ENCODE measurements at regions not wholly inside any gene's neighbourhood (a gene's known extent, or its start where the extent isn't known, plus 50 kb on each side); places are given as distances from the start of the nearest gene placed in this dataset.

GRCh38 chr21:14691914-14692313, 145.8 kb upstream of the SAMSN1 start:
- Histone ChIP-seq H3K4me3 (ENCODE audit: low read length) (no peak overlapping the region), H3K9me3 (ENCODE audit: insufficient read depth, low read depth, low read length) (no peaks in the 10 kb centered on the region), H3K36me3 (ENCODE audit: insufficient read depth, low read length) (no peaks in the 10 kb centered on the region), H3K27ac (ENCODE audit: low read depth, low read length) (no peak overlapping the region), H3K27me3 (ENCODE audit: insufficient read depth, low read length) (no peaks in the 10 kb centered on the region), H3K4me1 (ENCODE audit: insufficient read depth, low read length) (no peaks in the 10 kb centered on the region), H3K9ac (ENCODE audit: low read depth, low read length) (no peak overlapping the region)
- 95% methylated on average over 5 of the region's 5 CpGs for WGBS

GRCh38 chr21:14690886-14691285, 144.8 kb upstream of the SAMSN1 start:
- H3K9ac ChIP-seq (ENCODE audit: low read depth, low read length) = no peak overlapping the region
- H3K9me3 ChIP-seq (ENCODE audit: insufficient read depth, low read depth, low read length) = no peaks in the 10 kb centered on the region
- no peak overlapping the region for H3K27ac ChIP-seq (ENCODE audit: low read depth, low read length)
- no peak overlapping the region for H3K4me3 ChIP-seq (ENCODE audit: low read length)
- H3K27me3 ChIP-seq (ENCODE audit: insufficient read depth, low read length) = no peaks in the 10 kb centered on the region
- H3K4me1 ChIP-seq (ENCODE audit: insufficient read depth, low read length) = no peaks in the 10 kb centered on the region
- 96% methylated on average over 2 of the region's 2 CpGs for WGBS
- no peaks in the 10 kb centered on the region for H3K36me3 ChIP-seq (ENCODE audit: insufficient read depth, low read length)

- over 99% methylated on average over 3 of the region's 3 CpGs for WGBS
- Histone ChIP-seq H3K9me3 (ENCODE audit: insufficient read depth, low read depth, low read length) (no peaks in the 10 kb centered on the region), H3K4me1 (ENCODE audit: insufficient read depth, low read length) (no peaks in the 10 kb centered on the region), H3K27me3 (ENCODE audit: insufficient read depth, low read length) (no peaks in the 10 kb centered on the region), H3K9ac (ENCODE audit: low read depth, low read length) (no peak overlapping the region), H3K4me3 (ENCODE audit: low read length) (no peak overlapping the region), H3K27ac (ENCODE audit: low read depth, low read length) (no peak overlapping the region), H3K36me3 (ENCODE audit: insufficient read depth, low read length) (no peaks in the 10 kb centered on the region)
Observed at GRCh38 chr21:14688936-14689335, 142.8 kb upstream of the SAMSN1 start.

- Histone ChIP-seq H3K27me3 (ENCODE audit: insufficient read depth, low read length) (no peaks in the 10 kb centered on the region), H3K27ac (ENCODE audit: low read depth, low read length) (no peak overlapping the region), H3K36me3 (ENCODE audit: insufficient read depth, low read length) (no peaks in the 10 kb centered on the region), H3K4me3 (ENCODE audit: low read length) (no peak overlapping the region), H3K9ac (ENCODE audit: low read depth, low read length) (no peak overlapping the region), H3K4me1 (ENCODE audit: insufficient read depth, low read length) (no peaks in the 10 kb centered on the region), H3K9me3 (ENCODE audit: insufficient read depth, low read depth, low read length) (no peaks in the 10 kb centered on the region)
- 99% methylated on average over 3 of the region's 3 CpGs for WGBS
Observed at GRCh38 chr21:14688412-14688811, 142.3 kb upstream of the SAMSN1 start.

- Histone ChIP-seq H3K36me3 (ENCODE audit: insufficient read depth, low read length) (no peaks in the 10 kb centered on the region), H3K4me3 (ENCODE audit: low read length) (no peak overlapping the region), H3K4me1 (ENCODE audit: insufficient read depth, low read length) (no peaks in the 10 kb centered on the region), H3K27ac (ENCODE audit: low read depth, low read length) (no peak overlapping the region), H3K9me3 (ENCODE audit: insufficient read depth, low read depth, low read length) (no peaks in the 10 kb centered on the region), H3K27me3 (ENCODE audit: insufficient read depth, low read length) (no peaks in the 10 kb centered on the region), H3K9ac (ENCODE audit: low read depth, low read length) (no peak overlapping the region)
Observed at GRCh38 chr21:14687268-14687625, 141.1 kb upstream of the SAMSN1 start.

- no peak overlapping the region for H3K27ac ChIP-seq (ENCODE audit: low read depth, low read length)
- 94% methylated on average over 6 of the region's 8 CpGs for WGBS
- H3K4me1 ChIP-seq (ENCODE audit: insufficient read depth, low read length) = no peaks in the 10 kb centered on the region
- H3K4me3 ChIP-seq (ENCODE audit: low read length) = no peak overlapping the region
- H3K27me3 ChIP-seq (ENCODE audit: insufficient read depth, low read length) = no peaks in the 10 kb centered on the region
- no peaks in the 10 kb centered on the region for H3K36me3 ChIP-seq (ENCODE audit: insufficient read depth, low read length)
- H3K9me3 ChIP-seq (ENCODE audit: insufficient read depth, low read depth, low read length) = no peaks in the 10 kb centered on the region
- no peak overlapping the region for H3K9ac ChIP-seq (ENCODE audit: low read depth, low read length)
Observed at GRCh38 chr21:14686466-14687267, 140.6 kb upstream of the SAMSN1 start.

GRCh38 chr21:14685568-14685967, 139.5 kb upstream of the SAMSN1 start:
- Histone ChIP-seq H3K27ac (ENCODE audit: low read depth, low read length) (no peak overlapping the region), H3K36me3 (ENCODE audit: insufficient read depth, low read length) (no peaks in the 10 kb centered on the region), H3K4me3 (ENCODE audit: low read length) (no peak overlapping the region), H3K9me3 (ENCODE audit: insufficient read depth, low read depth, low read length) (no peaks in the 10 kb centered on the region), H3K4me1 (ENCODE audit: insufficient read depth, low read length) (no peaks in the 10 kb centered on the region), H3K9ac (ENCODE audit: low read depth, low read length) (no peak overlapping the region), H3K27me3 (ENCODE audit: insufficient read depth, low read length) (no peaks in the 10 kb centered on the region)
- 100% methylated on average over 2 of the region's 2 CpGs for WGBS

GRCh38 chr21:14684071-14684470, 138.0 kb upstream of the SAMSN1 start:
- Histone ChIP-seq H3K9ac (ENCODE audit: low read depth, low read length) (no peak overlapping the region), H3K36me3 (ENCODE audit: insufficient read depth, low read length) (no peaks in the 10 kb centered on the region), H3K27ac (ENCODE audit: low read depth, low read length) (no peak overlapping the region), H3K27me3 (ENCODE audit: insufficient read depth, low read length) (no peaks in the 10 kb centered on the region), H3K4me1 (ENCODE audit: insufficient read depth, low read length) (no peaks in the 10 kb centered on the region), H3K9me3 (ENCODE audit: insufficient read depth, low read depth, low read length) (no peaks in the 10 kb centered on the region), H3K4me3 (ENCODE audit: low read length) (no peak overlapping the region)
- WGBS = 91% methylated on average over 4 of the region's 4 CpGs

- H3K9me3 ChIP-seq (ENCODE audit: insufficient read depth, low read depth, low read length) = no peaks in the 10 kb centered on the region
- H3K27ac ChIP-seq (ENCODE audit: low read depth, low read length) = no peak overlapping the region
- H3K9ac ChIP-seq (ENCODE audit: low read depth, low read length) = no peak overlapping the region
- no peaks in the 10 kb centered on the region for H3K36me3 ChIP-seq (ENCODE audit: insufficient read depth, low read length)
- H3K4me3 ChIP-seq (ENCODE audit: low read length) = no peak overlapping the region
- no peaks in the 10 kb centered on the region for H3K27me3 ChIP-seq (ENCODE audit: insufficient read depth, low read length)
- H3K4me1 ChIP-seq (ENCODE audit: insufficient read depth, low read length) = no peaks in the 10 kb centered on the region
Observed at GRCh38 chr21:14683063-14683462, 136.9 kb upstream of the SAMSN1 start.

- H3K4me3 ChIP-seq (ENCODE audit: low read length) = no peak overlapping the region
- no peak overlapping the region for H3K27ac ChIP-seq (ENCODE audit: low read depth, low read length)
- peaks cover 9% of the 10 kb centered on the region; the same call in 1 of the 2 replicates for H3K4me1 ChIP-seq (ENCODE audit: insufficient read depth, low read length)
- WGBS = 97% methylated on average over 3 of the region's 3 CpGs
- no peak overlapping the region for H3K9ac ChIP-seq (ENCODE audit: low read depth, low read length)
- no peaks in the 10 kb centered on the region for H3K9me3 ChIP-seq (ENCODE audit: insufficient read depth, low read depth, low read length)
- H3K27me3 ChIP-seq (ENCODE audit: insufficient read depth, low read length) = no peaks in the 10 kb centered on the region
- H3K36me3 ChIP-seq (ENCODE audit: insufficient read depth, low read length) = no peaks in the 10 kb centered on the region
Observed at GRCh38 chr21:14678973-14679574, 133.0 kb upstream of the SAMSN1 start.

GRCh38 chr21:14677639-14678179, 131.6 kb upstream of the SAMSN1 start:
- Histone ChIP-seq H3K9ac (ENCODE audit: low read depth, low read length) (no peak overlapping the region), H3K27me3 (ENCODE audit: insufficient read depth, low read length) (no peaks in the 10 kb centered on the region), H3K9me3 (ENCODE audit: insufficient read depth, low read depth, low read length) (no peaks in the 10 kb centered on the region), H3K27ac (ENCODE audit: low read depth, low read length) (no peak overlapping the region), H3K4me3 (ENCODE audit: low read length) (no peak overlapping the region), H3K36me3 (ENCODE audit: insufficient read depth, low read length) (no peaks in the 10 kb centered on the region), H3K4me1 (ENCODE audit: insufficient read depth, low read length) (peaks cover 9% of the 10 kb centered on the region; the same call in 1 of the 2 replicates)
- WGBS = 94% methylated on average over 9 of the region's 9 CpGs

Data from HUES64 (cell line).